Epithelial cell of esophagus (primary cell): ENCODE measurements at regions not wholly inside any gene's neighbourhood (a gene's known extent, or its start where the extent isn't known, plus 50 kb on each side); places are given as distances from the start of the nearest gene placed in this dataset.
A peak's percentile ranks its signal among the peaks of the same experiment; 100 is the strongest.
"Not testable (repeated sequence)": the region's sequence is repeated elsewhere in the genome, so short reads cannot be mapped to it uniquely, and the experiment has no call there.

Source experiments
- DNase-seq: peaks from one replicate; pipeline ENCODE4 v3.0.0; 2010; ENCODE audit warnings: low read depth
- H3K4me3 ChIP-seq: 2 replicates; pipeline ENCODE4 v1.5.1; 2011; ENCODE audit warnings: mild to moderate bottlenecking, low read length, control low read depth
- TF ChIP-seq, protein P1 (sequence below): IDR thresholded peaks from 2 replicates; pipeline ENCODE4 v1.5.1; 2011; ENCODE audit warnings: low read depth, mild to moderate bottlenecking, low read length, control low read depth, inconsistent platforms; ENCODE audit not compliant: insufficient read depth; ENCODE audit errors: missing control alignments

DNA sequence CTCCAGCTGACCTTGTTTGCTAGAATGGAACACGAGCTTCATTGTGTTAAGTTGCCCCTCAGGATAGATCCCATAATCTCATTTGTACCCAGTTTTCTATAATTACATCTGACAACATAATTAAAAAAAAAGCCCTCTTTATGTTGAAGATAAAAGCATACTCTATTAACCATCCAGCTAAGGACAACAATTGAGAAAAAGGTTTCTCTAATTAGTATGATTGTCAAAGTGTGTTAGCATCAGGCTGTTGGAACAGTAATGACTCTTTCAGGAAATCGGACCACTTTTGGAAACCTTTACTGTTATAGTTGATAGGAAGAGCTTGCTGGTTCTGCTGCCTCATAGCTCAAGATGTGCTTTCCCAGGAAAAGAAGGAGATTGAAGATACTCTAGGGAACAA lies 172.6 kb downstream of the FHIP1A start:
- no peak overlapping the region for H3K4me3 ChIP-seq
- no peak for DNase-seq
- TF ChIP-seq, protein P1, sequence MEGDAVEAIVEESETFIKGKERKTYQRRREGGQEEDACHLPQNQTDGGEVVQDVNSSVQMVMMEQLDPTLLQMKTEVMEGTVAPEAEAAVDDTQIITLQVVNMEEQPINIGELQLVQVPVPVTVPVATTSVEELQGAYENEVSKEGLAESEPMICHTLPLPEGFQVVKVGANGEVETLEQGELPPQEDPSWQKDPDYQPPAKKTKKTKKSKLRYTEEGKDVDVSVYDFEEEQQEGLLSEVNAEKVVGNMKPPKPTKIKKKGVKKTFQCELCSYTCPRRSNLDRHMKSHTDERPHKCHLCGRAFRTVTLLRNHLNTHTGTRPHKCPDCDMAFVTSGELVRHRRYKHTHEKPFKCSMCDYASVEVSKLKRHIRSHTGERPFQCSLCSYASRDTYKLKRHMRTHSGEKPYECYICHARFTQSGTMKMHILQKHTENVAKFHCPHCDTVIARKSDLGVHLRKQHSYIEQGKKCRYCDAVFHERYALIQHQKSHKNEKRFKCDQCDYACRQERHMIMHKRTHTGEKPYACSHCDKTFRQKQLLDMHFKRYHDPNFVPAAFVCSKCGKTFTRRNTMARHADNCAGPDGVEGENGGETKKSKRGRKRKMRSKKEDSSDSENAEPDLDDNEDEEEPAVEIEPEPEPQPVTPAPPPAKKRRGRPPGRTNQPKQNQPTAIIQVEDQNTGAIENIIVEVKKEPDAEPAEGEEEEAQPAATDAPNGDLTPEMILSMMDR, result no peak

DNA sequence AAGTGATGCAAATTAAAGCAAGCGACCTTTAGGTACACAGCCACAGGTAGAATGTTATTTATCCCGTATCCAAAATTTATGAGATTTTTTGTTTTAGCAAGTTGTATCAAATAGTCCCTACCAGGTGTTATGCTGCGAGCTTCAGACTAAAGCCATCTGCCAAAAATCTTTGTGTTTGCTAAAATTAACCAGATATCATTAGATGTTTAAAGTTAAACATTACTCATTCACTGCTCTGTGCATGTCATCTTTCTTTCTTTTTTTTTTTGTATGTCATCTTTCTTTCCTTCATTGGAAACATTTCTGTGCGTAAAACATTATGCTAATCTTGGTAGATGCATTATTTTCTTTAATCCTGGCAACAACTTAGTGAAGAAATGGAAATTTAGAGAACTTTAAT lies 173.1 kb downstream of the FHIP1A start:
- DNase-seq, result no peak
- TF ChIP-seq, protein P1, result no peak
- no peak overlapping the region for H3K4me3 ChIP-seq

DNA sequence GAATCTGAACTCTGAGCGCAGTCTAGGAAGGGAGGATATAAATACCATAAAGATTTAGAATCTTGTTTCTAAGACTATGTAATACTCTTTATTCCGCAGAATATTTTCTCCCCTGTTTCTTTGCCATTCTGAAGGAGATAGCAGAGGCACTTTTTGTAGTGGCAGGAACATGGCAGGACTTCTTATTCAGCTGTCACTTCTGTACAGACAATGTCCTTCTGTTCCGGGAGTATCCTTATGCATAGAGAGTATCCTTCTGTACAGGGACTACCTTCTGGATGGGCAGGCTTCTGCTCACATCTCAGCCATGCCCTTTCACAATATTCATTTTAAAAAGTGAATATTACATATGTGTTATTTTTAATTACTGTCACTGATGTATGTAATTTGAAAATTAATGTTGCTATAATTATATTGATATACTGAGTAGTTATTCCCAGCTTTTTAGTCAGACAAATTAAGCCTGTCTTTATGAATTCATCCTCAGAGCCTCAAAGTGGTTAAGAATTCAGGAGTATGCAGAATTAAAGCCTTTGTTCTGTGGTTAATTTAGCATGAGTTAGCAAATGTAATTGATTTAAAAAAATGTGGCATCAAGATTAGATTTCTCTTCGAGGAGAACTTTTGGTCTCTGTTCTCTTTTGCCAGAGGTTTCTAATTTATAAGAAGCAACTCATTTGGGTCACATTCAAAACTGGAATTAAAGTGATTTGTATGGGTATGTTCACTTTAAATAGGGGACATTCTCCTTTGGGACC lies 174.4 kb downstream of the FHIP1A start:
- H3K4me3 ChIP-seq, result no peak overlapping the region
- no peak for DNase-seq
- TF ChIP-seq, protein P1, result no peak

DNA sequence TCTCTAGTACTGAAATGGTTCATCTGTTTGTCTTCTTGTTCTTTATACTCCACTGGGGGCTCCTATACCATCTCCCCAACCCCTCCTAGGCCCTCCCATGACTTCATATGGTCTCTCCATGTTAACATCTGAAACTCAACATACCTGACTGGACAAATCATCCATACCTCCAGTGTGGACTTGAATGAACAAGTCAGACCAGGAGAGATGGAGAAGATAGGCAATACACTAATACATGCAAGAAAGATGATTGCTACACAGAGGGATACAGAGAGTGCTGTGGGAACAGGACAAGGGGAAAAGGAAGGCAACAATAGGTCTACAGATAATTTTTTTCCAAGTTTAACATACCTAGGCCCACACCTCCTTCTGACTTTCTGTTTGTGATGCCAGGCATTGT lies 175.1 kb downstream of the FHIP1A start:
- H3K4me3 ChIP-seq, result no peak overlapping the region
- TF ChIP-seq, protein P1, result no peak
- DNase-seq, result peak; percentile 91

DNA sequence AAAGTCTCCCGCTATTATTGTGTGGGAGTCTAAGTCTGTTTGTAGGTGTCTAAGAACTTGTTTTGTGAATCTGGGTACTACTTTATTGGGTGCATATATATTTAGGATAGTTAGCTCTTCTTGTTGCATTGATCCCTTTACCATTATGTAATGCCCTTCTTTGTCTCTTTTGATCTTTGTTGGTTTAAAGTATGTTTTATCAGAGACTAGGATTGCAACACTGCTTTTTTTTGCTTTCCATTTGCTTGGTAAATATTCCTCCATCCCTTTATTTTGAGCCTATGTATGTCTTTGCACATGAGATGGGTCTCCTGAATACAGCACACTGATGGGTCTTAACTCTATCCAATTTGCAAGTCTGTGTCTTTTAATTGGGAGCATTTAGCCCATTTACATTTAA lies 165.2 kb downstream of the GATB start:
- not testable (repeated sequence) for DNase-seq, H3K4me3 ChIP-seq

DNA sequence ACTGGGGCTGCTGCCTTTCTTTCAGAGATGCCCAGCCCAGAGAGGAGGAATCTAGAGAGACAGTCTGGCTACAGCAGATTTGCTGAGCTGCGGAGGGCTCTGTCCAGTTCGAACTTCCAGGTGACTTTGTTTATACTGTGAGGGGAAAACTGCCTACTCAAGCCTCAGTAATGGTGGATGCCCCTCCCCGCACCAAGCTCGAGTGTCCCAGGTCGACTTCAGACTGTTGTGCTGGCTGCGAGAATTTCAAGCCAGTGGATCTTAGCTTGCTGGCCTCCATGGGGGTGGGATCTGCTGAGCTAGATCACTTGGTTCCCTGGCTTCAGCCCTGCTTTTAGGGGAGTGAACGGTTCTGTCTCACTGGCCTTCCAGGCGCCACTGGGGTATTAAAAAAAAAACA lies 163.1 kb downstream of the GATB start:
- not testable (repeated sequence) for H3K4me3 ChIP-seq, DNase-seq

DNA sequence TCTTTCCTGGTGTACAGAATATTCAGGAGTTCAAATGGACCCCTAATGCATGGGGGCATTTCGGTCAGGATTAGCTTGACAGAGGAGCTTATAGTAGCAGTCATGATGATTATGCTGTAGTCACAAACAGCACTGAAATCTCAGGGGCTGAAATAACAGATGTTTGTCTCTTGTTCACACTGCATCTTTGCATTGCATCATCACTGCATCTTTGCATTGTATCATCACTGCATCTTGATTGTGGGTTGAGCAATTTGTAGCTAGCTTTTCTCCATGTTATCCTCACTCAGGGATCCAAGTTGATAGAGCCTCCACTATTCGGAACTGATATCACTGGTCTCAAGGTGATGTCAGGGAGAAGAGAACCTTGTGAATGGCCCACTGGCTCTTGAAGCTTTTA lies 160.9 kb downstream of the GATB start:
- H3K4me3 ChIP-seq, result no peak overlapping the region
- DNase-seq, result peak; percentile 52
- TF ChIP-seq, protein P1, result no peak

DNA sequence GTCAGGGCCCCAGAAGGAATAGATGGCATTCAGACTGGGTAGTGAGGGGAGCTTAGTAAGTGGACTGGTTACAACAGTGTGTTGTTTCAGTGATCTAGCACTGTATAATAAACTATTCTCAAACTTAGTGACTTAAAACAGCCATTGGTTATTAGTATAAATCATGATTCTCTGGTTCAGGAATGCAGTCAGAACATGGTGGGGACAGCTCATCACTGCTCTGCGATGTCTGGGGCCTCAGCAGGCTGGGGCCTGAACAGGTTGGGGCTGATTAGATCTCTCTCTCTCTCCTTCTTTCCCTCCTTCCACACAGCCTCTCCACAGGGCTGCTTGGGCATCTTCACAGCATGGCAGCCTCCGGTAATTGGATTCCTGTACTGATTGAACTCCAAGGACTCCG lies 160.4 kb downstream of the GATB start:
- H3K4me3 ChIP-seq, result no peak overlapping the region
- peak; percentile 80 for DNase-seq
- TF ChIP-seq, protein P1, result no peak
